ENCODE measurements at regions not wholly inside any gene's neighbourhood (a gene's known extent, or its start where the extent isn't known, plus 50 kb on each side); places are given as distances from the start of the nearest gene placed in this dataset.

GRCh38 chr10:29895456-29895855 is 163.9 kb downstream of the JCAD start:
- no peak for DNase-seq (ENCODE audit: insufficient read length, low spot score)
- TF ChIP-seq SPI1 (IDR thresholded peaks at IDR 0.05; ENCODE audit: low read depth, low read length), result no peak
- no peak for TF ChIP-seq TAF1 (IDR thresholded peaks at IDR 0.05; ENCODE audit: low read depth, low read length)
- no peak for TF ChIP-seq PAX5 (IDR thresholded peaks at IDR 0.05; ENCODE audit: insufficient read depth, low read length, severe bottlenecking)
- no peak for TF ChIP-seq POLR2A (IDR thresholded peaks at IDR 0.05; ENCODE audit: low read depth, low read length)
- no peak for TF ChIP-seq POU2F2 (IDR thresholded peaks at IDR 0.05; ENCODE audit: low read depth, low read length)
- TF ChIP-seq POLR2AphosphoS5 (IDR thresholded peaks at IDR 0.05; ENCODE audit: low read depth, low read length), result no peak
- FAIRE-seq, result no peak

- FAIRE-seq (no peak), DNase-seq (ENCODE audit: insufficient read length, low spot score) (no peak)
- TF ChIP-seq SPI1 (IDR thresholded peaks at IDR 0.05; ENCODE audit: low read depth, low read length) (no peak), PAX5 (IDR thresholded peaks at IDR 0.05; ENCODE audit: insufficient read depth, low read length, severe bottlenecking) (no peak), POLR2A (IDR thresholded peaks at IDR 0.05; ENCODE audit: low read depth, low read length) (no peak)
These were observed 171.1 kb downstream of the JCAD start for GRCh38 chr10:29888321-29888720.

GRCh38 chr10:29886299-29886698 is 173.1 kb downstream of the JCAD start:
- no peak for DNase-seq (ENCODE audit: insufficient read length, low spot score)
- no peak for FAIRE-seq
- TF ChIP-seq TAF1 (IDR thresholded peaks at IDR 0.05; ENCODE audit: low read depth, low read length) (no peak), POLR2AphosphoS5 (IDR thresholded peaks at IDR 0.05; ENCODE audit: low read depth, low read length) (no peak), POU2F2 (IDR thresholded peaks at IDR 0.05; ENCODE audit: low read depth, low read length) (no peak), POLR2A (IDR thresholded peaks at IDR 0.05; ENCODE audit: low read depth, low read length) (no peak), PAX5 (IDR thresholded peaks at IDR 0.05; ENCODE audit: insufficient read depth, low read length, severe bottlenecking) (no peak), SPI1 (IDR thresholded peaks at IDR 0.05; ENCODE audit: low read depth, low read length) (no peak)

GRCh38 chr10:29883231-29883630 is 176.2 kb downstream of the JCAD start:
- FAIRE-seq, result no peak

GRCh38 chr10:29882766-29883165 is 176.6 kb downstream of the JCAD start:
- TF ChIP-seq TAF1 (IDR thresholded peaks at IDR 0.05; ENCODE audit: low read depth, low read length) (no peak), PAX5 (IDR thresholded peaks at IDR 0.05; ENCODE audit: insufficient read depth, low read length, severe bottlenecking) (no peak), POLR2A (IDR thresholded peaks at IDR 0.05; ENCODE audit: low read depth, low read length) (no peak), SPI1 (IDR thresholded peaks at IDR 0.05; ENCODE audit: low read depth, low read length) (no peak), POU2F2 (IDR thresholded peaks at IDR 0.05; ENCODE audit: low read depth, low read length) (no peak), POLR2AphosphoS5 (IDR thresholded peaks at IDR 0.05; ENCODE audit: low read depth, low read length) (no peak)
- no peak for DNase-seq (ENCODE audit: insufficient read length, low spot score)
- no peak for FAIRE-seq

More at GRCh38 chr10:29883231-29883630, 176.2 kb downstream of the JCAD start:
- TF ChIP-seq POLR2AphosphoS5 (IDR thresholded peaks at IDR 0.05; ENCODE audit: low read depth, low read length), result no peak
- TF ChIP-seq SPI1 (IDR thresholded peaks at IDR 0.05; ENCODE audit: low read depth, low read length), result no peak
- TF ChIP-seq PAX5 (IDR thresholded peaks at IDR 0.05; ENCODE audit: insufficient read depth, low read length, severe bottlenecking), result no peak
- no peak for TF ChIP-seq POU2F2 (IDR thresholded peaks at IDR 0.05; ENCODE audit: low read depth, low read length)
- no peak for TF ChIP-seq POLR2A (IDR thresholded peaks at IDR 0.05; ENCODE audit: low read depth, low read length)
- no peak for TF ChIP-seq TAF1 (IDR thresholded peaks at IDR 0.05; ENCODE audit: low read depth, low read length)
- DNase-seq (ENCODE audit: insufficient read length, low spot score), result no peak

GRCh38 chr10:29881811-29882210 is 177.6 kb downstream of the JCAD start:
- FAIRE-seq (no peak), DNase-seq (ENCODE audit: insufficient read length, low spot score) (no peak)
- TF ChIP-seq POLR2AphosphoS5 (IDR thresholded peaks at IDR 0.05; ENCODE audit: low read depth, low read length) (no peak), SPI1 (IDR thresholded peaks at IDR 0.05; ENCODE audit: low read depth, low read length) (no peak), POLR2A (IDR thresholded peaks at IDR 0.05; ENCODE audit: low read depth, low read length) (no peak), POU2F2 (IDR thresholded peaks at IDR 0.05; ENCODE audit: low read depth, low read length) (no peak), PAX5 (IDR thresholded peaks at IDR 0.05; ENCODE audit: insufficient read depth, low read length, severe bottlenecking) (no peak), TAF1 (IDR thresholded peaks at IDR 0.05; ENCODE audit: low read depth, low read length) (no peak)

GRCh38 chr10:29881336-29881771 is 178.0 kb downstream of the JCAD start:
- FAIRE-seq (no peak), DNase-seq (ENCODE audit: insufficient read length, low spot score) (no peak)
- no peak for TF ChIP-seq PAX5 (IDR thresholded peaks at IDR 0.05; ENCODE audit: insufficient read depth, low read length, severe bottlenecking)

- FAIRE-seq (no peak), DNase-seq (ENCODE audit: insufficient read length, low spot score) (no peak)
- no peak for TF ChIP-seq POLR2A (IDR thresholded peaks at IDR 0.05; ENCODE audit: low read depth, low read length)
- TF ChIP-seq PAX5 (IDR thresholded peaks at IDR 0.05; ENCODE audit: insufficient read depth, low read length, severe bottlenecking), result no peak
- no peak for TF ChIP-seq POU2F2 (IDR thresholded peaks at IDR 0.05; ENCODE audit: low read depth, low read length)
- TF ChIP-seq TAF1 (IDR thresholded peaks at IDR 0.05; ENCODE audit: low read depth, low read length), result no peak
- TF ChIP-seq SPI1 (IDR thresholded peaks at IDR 0.05; ENCODE audit: low read depth, low read length), result no peak
- no peak for TF ChIP-seq POLR2AphosphoS5 (IDR thresholded peaks at IDR 0.05; ENCODE audit: low read depth, low read length)
These were observed 178.5 kb downstream of the JCAD start for GRCh38 chr10:29880856-29881255.

- no peak for DNase-seq (ENCODE audit: insufficient read length, low spot score)
- TF ChIP-seq PAX5 (IDR thresholded peaks at IDR 0.05; ENCODE audit: insufficient read depth, low read length, severe bottlenecking) (no peak), POLR2AphosphoS5 (IDR thresholded peaks at IDR 0.05; ENCODE audit: low read depth, low read length) (no peak), TAF1 (IDR thresholded peaks at IDR 0.05; ENCODE audit: low read depth, low read length) (no peak), SPI1 (IDR thresholded peaks at IDR 0.05; ENCODE audit: low read depth, low read length) (no peak), POU2F2 (IDR thresholded peaks at IDR 0.05; ENCODE audit: low read depth, low read length) (no peak), POLR2A (IDR thresholded peaks at IDR 0.05; ENCODE audit: low read depth, low read length) (no peak)
- no peak for FAIRE-seq
These were observed 179.5 kb downstream of the JCAD start for GRCh38 chr10:29879862-29880261.

- DNase-seq (ENCODE audit: insufficient read length, low spot score), result no peak
- TF ChIP-seq POLR2A (IDR thresholded peaks at IDR 0.05; ENCODE audit: low read depth, low read length), result no peak
- no peak for FAIRE-seq
These were observed 180.9 kb downstream of the JCAD start for GRCh38 chr10:29878492-29878891.

Measured in GM12891 (cell line).